Ishikawa (cell line): ENCODE measurements at regions not wholly inside any gene's neighbourhood (a gene's known extent, or its start where the extent isn't known, plus 50 kb on each side); places are given as distances from the start of the nearest gene placed in this dataset.

ENCODE experiments used
- CEBPB ChIP-seq: IDR thresholded peaks from 2 replicates; pipeline ENCODE4 v1.6.1; 2012
- CREB1 ChIP-seq: IDR thresholded peaks from 2 replicates; pipeline ENCODE4 v1.6.1; 2012; ENCODE audit warnings: low read depth
- EGR1 ChIP-seq: IDR thresholded peaks from 2 replicates; pipeline ENCODE4 v1.6.1; 2012
- EP300 ChIP-seq: IDR thresholded peaks from 2 replicates; pipeline ENCODE4 v1.6.1; 2012; ENCODE audit warnings: borderline replicate concordance
- NFIC ChIP-seq: IDR thresholded peaks from 2 replicates; pipeline ENCODE4 v1.6.1; 2012
- TAF1 ChIP-seq: IDR thresholded peaks from 2 replicates; pipeline ENCODE4 v1.6.1; 2012; ENCODE audit warnings: low read depth, mild to moderate bottlenecking
- TEAD4 ChIP-seq: IDR thresholded peaks from 2 replicates; pipeline ENCODE4 v1.6.1; 2012
- YY1 ChIP-seq: IDR thresholded peaks from 2 replicates; pipeline ENCODE4 v1.6.1; 2012; ENCODE audit warnings: low read depth
- TF ChIP-seq, protein P1 (sequence below): IDR thresholded peaks from 2 replicates; pipeline ENCODE4 v1.6.1; 2012; ENCODE audit warnings: low read depth, mild to moderate bottlenecking

DNA sequence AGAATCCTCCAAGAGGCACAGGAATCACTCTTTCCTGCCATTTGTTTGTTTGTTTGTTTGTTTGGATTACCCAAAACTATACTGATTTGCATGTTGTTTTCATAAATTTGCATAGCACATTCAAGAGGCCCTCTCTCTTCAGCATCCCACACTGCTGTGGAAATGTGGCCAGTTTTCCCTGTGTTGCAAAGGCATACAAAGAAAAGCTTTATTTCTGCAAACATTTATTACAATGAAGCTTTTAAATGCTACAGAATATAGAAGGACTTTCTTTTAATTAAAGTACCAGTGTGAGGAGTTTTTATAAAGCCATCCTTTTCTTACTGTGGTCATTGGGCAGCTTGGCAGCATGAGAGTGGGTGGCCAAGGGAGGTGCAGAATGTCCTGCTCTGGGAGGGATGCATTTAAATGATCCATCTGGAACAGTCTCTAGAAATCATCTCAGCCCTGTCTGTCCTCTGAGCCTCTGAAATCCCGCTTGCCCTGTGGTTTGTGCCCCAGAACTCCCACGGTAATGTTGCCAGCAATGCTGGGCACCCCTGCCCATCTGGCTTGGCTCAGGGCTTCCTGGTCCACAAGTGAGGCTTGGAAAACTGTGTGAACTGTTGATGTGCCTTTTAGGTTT lies 356.8 kb upstream of the KIF2A start:
- TF ChIP-seq TAF1 (no peak), YY1 (no peak), EP300 (no peak), NFIC (no peak), CREB1 (no peak), TEAD4 (no peak), EGR1 (no peak), CEBPB (no peak)
- TF ChIP-seq, protein P1, sequence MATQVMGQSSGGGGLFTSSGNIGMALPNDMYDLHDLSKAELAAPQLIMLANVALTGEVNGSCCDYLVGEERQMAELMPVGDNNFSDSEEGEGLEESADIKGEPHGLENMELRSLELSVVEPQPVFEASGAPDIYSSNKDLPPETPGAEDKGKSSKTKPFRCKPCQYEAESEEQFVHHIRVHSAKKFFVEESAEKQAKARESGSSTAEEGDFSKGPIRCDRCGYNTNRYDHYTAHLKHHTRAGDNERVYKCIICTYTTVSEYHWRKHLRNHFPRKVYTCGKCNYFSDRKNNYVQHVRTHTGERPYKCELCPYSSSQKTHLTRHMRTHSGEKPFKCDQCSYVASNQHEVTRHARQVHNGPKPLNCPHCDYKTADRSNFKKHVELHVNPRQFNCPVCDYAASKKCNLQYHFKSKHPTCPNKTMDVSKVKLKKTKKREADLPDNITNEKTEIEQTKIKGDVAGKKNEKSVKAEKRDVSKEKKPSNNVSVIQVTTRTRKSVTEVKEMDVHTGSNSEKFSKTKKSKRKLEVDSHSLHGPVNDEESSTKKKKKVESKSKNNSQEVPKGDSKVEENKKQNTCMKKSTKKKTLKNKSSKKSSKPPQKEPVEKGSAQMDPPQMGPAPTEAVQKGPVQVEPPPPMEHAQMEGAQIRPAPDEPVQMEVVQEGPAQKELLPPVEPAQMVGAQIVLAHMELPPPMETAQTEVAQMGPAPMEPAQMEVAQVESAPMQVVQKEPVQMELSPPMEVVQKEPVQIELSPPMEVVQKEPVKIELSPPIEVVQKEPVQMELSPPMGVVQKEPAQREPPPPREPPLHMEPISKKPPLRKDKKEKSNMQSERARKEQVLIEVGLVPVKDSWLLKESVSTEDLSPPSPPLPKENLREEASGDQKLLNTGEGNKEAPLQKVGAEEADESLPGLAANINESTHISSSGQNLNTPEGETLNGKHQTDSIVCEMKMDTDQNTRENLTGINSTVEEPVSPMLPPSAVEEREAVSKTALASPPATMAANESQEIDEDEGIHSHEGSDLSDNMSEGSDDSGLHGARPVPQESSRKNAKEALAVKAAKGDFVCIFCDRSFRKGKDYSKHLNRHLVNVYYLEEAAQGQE = no peak
